Stimulated activated naive CD8-positive, alpha-beta T cell treated with anti-CD3 and anti-CD28 coated beads, Interleukin-15, Interleukin-2, amounts not matched to agents 100 ng/mL and 50 ng/mL, for 24 hours (primary cell): ENCODE measurements at regions not wholly inside any gene's neighbourhood (a gene's known extent, or its start where the extent isn't known, plus 50 kb on each side); places are given as distances from the start of the nearest gene placed in this dataset.

Source experiments
- H3K27ac Mint-ChIP-seq: one replicate; pipeline ENCODE4 v1.8.0; 2021; ENCODE audit warnings: mild to moderate bottlenecking, mixed read lengths
- H3K27me3 Mint-ChIP-seq: one replicate; pipeline ENCODE4 v1.8.0; 2021; ENCODE audit warnings: mixed read lengths
- H3K36me3 Mint-ChIP-seq: one replicate; pipeline ENCODE4 v1.8.0; 2021; ENCODE audit warnings: low read depth, mixed read lengths
- H3K4me1 Mint-ChIP-seq: one replicate; pipeline ENCODE4 v1.8.0; 2021; ENCODE audit warnings: low read depth, mixed read lengths
- H3K4me3 Mint-ChIP-seq: one replicate; pipeline ENCODE4 v1.8.0; 2021; ENCODE audit warnings: mild to moderate bottlenecking, mixed read lengths
- H3K9me3 Mint-ChIP-seq: one replicate; pipeline ENCODE4 v1.8.0; 2021; ENCODE audit warnings: mixed read lengths

- Mint-ChIP-seq H3K4me3 (no peak overlapping the region), H3K27me3 (no peaks in the 10 kb centered on the region), H3K9me3 (no peaks in the 10 kb centered on the region), H3K36me3 (no peaks in the 10 kb centered on the region), H3K4me1 (no peaks in the 10 kb centered on the region), H3K27ac (no peak overlapping the region)
These were observed 54.6 kb downstream of the ARL4A start for GRCh38 chr7:12741951-12742575.

- Mint-ChIP-seq H3K27ac (no peak overlapping the region), H3K9me3 (no peaks in the 10 kb centered on the region), H3K27me3 (no peaks in the 10 kb centered on the region), H3K36me3 (no peaks in the 10 kb centered on the region), H3K4me1 (no peaks in the 10 kb centered on the region), H3K4me3 (no peak overlapping the region)
These were observed 58.8 kb downstream of the ARL4A start for GRCh38 chr7:12746211-12746610.

DNA sequence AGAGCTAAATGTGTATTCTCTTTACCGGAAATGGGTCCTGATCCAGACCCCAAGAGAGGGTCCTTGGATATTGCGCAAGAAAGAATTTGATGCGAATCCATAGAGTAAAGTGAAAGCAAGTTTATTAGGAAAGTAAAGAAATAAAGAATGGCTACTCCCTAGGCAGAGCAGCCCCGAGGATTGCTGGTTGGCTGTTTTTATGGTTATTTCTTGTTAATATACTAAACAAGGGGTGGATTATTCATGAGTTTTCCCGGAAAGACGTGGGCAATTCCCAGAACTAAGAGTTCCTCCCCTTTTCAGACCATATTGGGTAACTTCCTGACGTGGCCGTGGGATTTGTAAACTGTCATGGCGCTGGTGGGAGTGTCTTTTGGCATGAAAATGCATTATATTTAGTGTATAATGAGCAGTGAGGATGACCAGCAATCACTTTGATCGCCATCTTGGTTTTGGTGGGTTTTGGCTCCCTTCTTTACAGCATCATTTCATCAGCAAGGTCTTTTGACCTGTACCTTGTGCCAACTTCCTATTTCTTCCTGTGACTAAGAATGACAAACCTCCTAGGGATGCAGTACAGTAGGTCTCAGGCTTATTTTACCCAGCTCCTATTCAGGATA lies 60.4 kb downstream of the ARL4A start:
- Mint-ChIP-seq H3K4me3 (no peak overlapping the region), H3K9me3 (no peaks in the 10 kb centered on the region), H3K27me3 (no peaks in the 10 kb centered on the region), H3K4me1 (no peaks in the 10 kb centered on the region), H3K27ac (no peak overlapping the region), H3K36me3 (no peaks in the 10 kb centered on the region)

DNA sequence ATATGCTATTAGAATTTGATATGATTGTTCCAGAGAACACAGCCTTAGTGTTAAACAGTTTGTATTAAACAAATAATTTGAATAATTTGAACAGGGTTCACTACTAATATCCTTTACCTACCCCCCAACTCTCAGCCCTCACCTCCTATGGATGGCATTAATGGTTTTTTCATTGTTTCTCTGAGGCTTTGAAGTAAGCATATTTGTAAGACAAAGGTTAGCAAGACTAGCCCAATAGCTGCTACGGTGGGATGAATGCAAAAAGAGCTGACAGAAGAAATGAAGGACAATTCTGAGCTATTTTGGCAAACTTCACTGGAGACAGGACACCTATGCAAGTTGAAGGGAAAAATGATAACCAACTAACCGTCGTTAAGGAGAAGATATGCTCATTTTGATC lies 61.6 kb downstream of the ARL4A start:
- Mint-ChIP-seq H3K36me3 (no peaks in the 10 kb centered on the region), H3K27ac (no peak overlapping the region), H3K9me3 (no peaks in the 10 kb centered on the region), H3K27me3 (no peaks in the 10 kb centered on the region), H3K4me3 (no peak overlapping the region), H3K4me1 (no peaks in the 10 kb centered on the region)

GRCh38 chr7:12749746-12750145 lies 62.3 kb downstream of the ARL4A start:
- Mint-ChIP-seq H3K36me3 (no peaks in the 10 kb centered on the region), H3K4me3 (no peak overlapping the region), H3K4me1 (no peaks in the 10 kb centered on the region), H3K27me3 (no peaks in the 10 kb centered on the region), H3K27ac (no peak overlapping the region), H3K9me3 (no peaks in the 10 kb centered on the region)

GRCh38 chr7:12751764-12752163 lies 64.3 kb downstream of the ARL4A start:
- Mint-ChIP-seq H3K4me1 (no peaks in the 10 kb centered on the region), H3K9me3 (no peaks in the 10 kb centered on the region), H3K36me3 (no peaks in the 10 kb centered on the region), H3K27ac (no peak overlapping the region), H3K4me3 (no peak overlapping the region), H3K27me3 (no peaks in the 10 kb centered on the region)

DNA sequence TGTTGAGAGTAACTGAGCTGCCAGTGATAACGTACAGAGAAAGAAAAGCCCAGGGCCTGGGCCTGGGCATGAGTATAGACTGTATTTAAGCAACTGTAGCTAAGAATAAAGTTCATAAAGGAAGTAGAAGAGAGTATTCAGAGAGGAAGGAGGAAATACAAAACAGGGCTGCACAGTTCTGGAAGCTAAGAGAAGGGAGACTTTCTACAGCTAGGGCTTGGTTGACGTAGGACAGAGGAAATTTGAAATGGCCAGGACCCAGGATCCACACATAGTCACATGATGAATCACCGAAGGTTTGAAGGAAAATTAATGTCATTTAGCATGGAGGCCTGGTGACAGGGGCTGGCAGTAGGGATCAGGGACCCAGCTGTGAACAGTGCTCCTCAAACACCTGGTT lies 66.7 kb downstream of the ARL4A start:
- Mint-ChIP-seq H3K36me3 (no peaks in the 10 kb centered on the region), H3K27me3 (no peaks in the 10 kb centered on the region), H3K4me1 (no peaks in the 10 kb centered on the region), H3K27ac (no peak overlapping the region), H3K4me3 (no peak overlapping the region), H3K9me3 (no peaks in the 10 kb centered on the region)

GRCh38 chr7:12756821-12757220 lies 69.4 kb downstream of the ARL4A start:
- H3K4me3 Mint-ChIP-seq, result no peak overlapping the region
- H3K9me3 Mint-ChIP-seq, result peaks cover 5% of the 10 kb centered on the region
- H3K4me1 Mint-ChIP-seq, result no peaks in the 10 kb centered on the region
- no peaks in the 10 kb centered on the region for H3K36me3 Mint-ChIP-seq
- H3K27me3 Mint-ChIP-seq, result no peaks in the 10 kb centered on the region
- H3K27ac Mint-ChIP-seq, result no peak overlapping the region

DNA sequence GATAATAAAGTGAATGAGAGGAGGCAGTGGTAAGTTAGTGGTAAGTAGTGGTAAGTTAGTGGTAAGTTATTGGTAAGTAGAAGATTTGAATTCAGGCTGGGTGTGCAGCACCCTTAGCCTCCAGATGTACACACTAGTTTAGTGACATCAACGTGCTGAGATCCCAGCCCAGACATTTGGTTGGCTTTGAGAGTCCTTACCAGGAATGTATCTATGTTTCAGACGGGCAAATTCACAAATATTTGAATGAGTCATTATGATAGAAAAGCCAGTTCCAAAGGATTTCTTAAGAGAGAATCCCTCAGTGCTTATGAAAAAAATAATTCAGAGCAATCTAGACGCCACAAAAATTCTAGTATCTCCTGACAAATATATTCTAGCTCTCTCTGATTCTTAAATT lies 70.0 kb downstream of the ARL4A start:
- Mint-ChIP-seq H3K27me3 (no peaks in the 10 kb centered on the region), H3K4me1 (no peaks in the 10 kb centered on the region), H3K27ac (no peak overlapping the region), H3K4me3 (no peak overlapping the region), H3K9me3 (peaks cover 5% of the 10 kb centered on the region), H3K36me3 (no peaks in the 10 kb centered on the region)

DNA sequence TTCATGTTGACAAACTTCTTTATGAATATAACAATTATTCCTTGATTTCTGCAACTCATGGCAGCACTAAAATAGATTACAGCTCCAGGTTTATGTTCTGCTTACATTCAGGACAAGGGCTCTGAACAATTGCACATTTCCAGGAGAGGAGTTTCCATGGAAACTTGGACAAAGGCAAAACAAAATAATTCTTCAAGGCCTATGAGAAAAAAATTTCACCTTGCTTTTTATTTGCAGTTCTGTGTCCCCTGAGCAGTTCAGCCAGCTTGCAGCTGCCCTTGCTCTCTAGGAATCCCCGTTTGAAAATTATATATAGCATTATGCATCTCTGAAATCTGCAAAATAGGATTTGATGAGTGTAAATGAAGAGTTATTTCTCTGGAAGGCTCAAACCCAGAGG lies 71.7 kb downstream of the ARL4A start:
- Mint-ChIP-seq H3K4me3 (no peak overlapping the region), H3K4me1 (no peaks in the 10 kb centered on the region), H3K36me3 (no peaks in the 10 kb centered on the region), H3K9me3 (peaks cover 5% of the 10 kb centered on the region), H3K27ac (no peak overlapping the region), H3K27me3 (no peaks in the 10 kb centered on the region)

DNA sequence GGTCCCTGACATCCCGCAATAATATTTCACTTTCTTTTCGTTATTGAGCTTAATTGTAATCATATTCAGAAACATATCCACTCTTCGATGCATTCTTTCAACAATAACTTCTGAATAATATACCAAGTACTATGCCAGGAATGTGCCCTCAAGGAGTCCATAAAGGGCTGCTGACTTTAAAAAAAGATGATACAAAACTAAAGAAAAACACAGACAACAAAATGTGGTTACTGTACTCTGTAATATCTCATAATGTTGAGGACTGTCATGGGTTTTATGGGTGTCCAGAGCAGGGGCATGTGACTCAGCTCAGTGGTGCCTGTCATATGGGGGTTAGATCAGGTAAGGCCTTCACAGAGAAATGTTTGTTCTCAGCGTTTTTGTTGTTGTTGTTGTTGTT lies 73.7 kb downstream of the ARL4A start:
- Mint-ChIP-seq H3K27me3 (no peaks in the 10 kb centered on the region), H3K27ac (no peak overlapping the region), H3K4me3 (no peak overlapping the region), H3K9me3 (peaks cover 5% of the 10 kb centered on the region), H3K36me3 (no peaks in the 10 kb centered on the region), H3K4me1 (no peaks in the 10 kb centered on the region)

GRCh38 chr7:12761691-12762090 lies 74.3 kb downstream of the ARL4A start:
- Mint-ChIP-seq H3K27me3 (no peaks in the 10 kb centered on the region), H3K9me3 (peaks cover 5% of the 10 kb centered on the region), H3K36me3 (no peaks in the 10 kb centered on the region), H3K4me3 (no peak overlapping the region), H3K4me1 (no peaks in the 10 kb centered on the region), H3K27ac (no peak overlapping the region)

- no peaks in the 10 kb centered on the region for H3K36me3 Mint-ChIP-seq
- no peaks in the 10 kb centered on the region for H3K4me1 Mint-ChIP-seq
- no peak overlapping the region for H3K4me3 Mint-ChIP-seq
- H3K27ac Mint-ChIP-seq, result no peak overlapping the region
- peaks cover 5% of the 10 kb centered on the region for H3K9me3 Mint-ChIP-seq
- H3K27me3 Mint-ChIP-seq, result no peaks in the 10 kb centered on the region
These were observed 77.0 kb downstream of the ARL4A start for GRCh38 chr7:12764458-12764891.

DNA sequence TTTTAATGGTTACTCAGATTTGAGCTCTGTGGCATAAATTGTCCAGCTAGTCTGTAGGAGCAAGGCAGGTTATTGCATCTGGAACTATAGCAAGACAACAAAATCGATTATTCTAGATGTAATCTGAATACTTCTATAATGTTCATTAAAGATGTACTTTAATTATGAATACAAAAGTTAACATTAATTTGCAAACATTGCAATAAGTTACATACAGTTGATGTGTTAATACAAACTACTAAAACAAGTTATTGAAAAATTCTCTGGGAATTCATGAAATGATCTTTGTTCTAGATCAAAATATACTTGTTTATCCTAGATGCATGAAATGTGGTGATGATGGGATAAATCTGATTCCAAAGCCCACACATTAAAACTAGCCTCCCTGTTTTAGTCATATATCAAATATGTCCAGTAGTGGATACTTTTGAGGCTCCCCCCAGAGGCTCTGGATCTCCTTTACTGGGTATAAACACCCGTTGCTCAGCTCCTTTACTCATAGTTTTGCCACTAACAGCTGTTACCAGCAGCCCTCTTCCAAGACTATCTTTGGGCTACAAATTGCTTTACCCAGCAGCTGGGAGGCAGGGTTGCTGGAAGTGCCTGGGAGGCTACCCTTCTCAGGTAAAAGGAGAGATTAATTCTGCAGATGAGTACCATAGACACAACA lies 78.1 kb downstream of the ARL4A start:
- no peak overlapping the region for H3K4me3 Mint-ChIP-seq
- peaks cover 7% of the 10 kb centered on the region for H3K27me3 Mint-ChIP-seq
- H3K36me3 Mint-ChIP-seq, result no peaks in the 10 kb centered on the region
- H3K4me1 Mint-ChIP-seq, result no peaks in the 10 kb centered on the region
- no peak overlapping the region for H3K27ac Mint-ChIP-seq
- no peaks in the 10 kb centered on the region for H3K9me3 Mint-ChIP-seq

GRCh38 chr7:12766416-12766815 lies 79.0 kb downstream of the ARL4A start:
- no peak overlapping the region for H3K27ac Mint-ChIP-seq
- H3K9me3 Mint-ChIP-seq, result no peaks in the 10 kb centered on the region
- no peaks in the 10 kb centered on the region for H3K4me1 Mint-ChIP-seq
- peaks cover 7% of the 10 kb centered on the region for H3K27me3 Mint-ChIP-seq
- no peak overlapping the region for H3K4me3 Mint-ChIP-seq
- H3K36me3 Mint-ChIP-seq, result no peaks in the 10 kb centered on the region

DNA sequence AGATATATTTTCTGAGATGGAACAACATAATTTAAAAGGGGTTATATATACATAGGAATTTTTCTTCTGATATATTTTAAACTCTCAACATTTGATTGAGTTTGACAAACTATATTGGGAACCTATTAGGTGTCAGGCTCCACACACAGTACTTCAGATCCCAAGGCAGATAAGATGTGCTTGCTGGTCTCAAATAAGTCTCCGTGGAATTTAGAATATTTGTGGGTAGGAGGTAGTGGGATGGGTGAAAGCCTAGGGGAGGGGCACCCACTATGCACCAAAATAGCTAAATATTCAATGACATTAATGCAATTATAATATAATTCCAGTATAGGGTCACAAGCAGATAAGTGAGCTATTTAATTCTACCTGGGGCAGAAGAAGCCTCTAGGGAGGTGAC lies 81.5 kb downstream of the ARL4A start:
- Mint-ChIP-seq H3K4me3 (no peak overlapping the region), H3K9me3 (no peaks in the 10 kb centered on the region), H3K4me1 (no peaks in the 10 kb centered on the region), H3K27me3 (peaks cover 11% of the 10 kb centered on the region), H3K36me3 (no peaks in the 10 kb centered on the region), H3K27ac (no peak overlapping the region)
